Neural cell (in vitro differentiated cells): ENCODE measurements at regions not wholly inside any gene's neighbourhood (a gene's known extent, or its start where the extent isn't known, plus 50 kb on each side); places are given as distances from the start of the nearest gene placed in this dataset.

ENCODE experiments used
- H2AFZ ChIP-seq: fragments of 200-600, 300-800 bp; sonication (generic), shearing (Covaris generic); 2 replicates; pipeline ENCODE4 v1.6.0; 2014; ENCODE audit warnings: low read depth, mild to moderate bottlenecking, antibody characterized with exemption, low read length, moderate library complexity
- H3F3A ChIP-seq: fragments of 200-600 bp; shearing (Covaris generic); 2 replicates; pipeline ENCODE4 v1.6.1; 2016; ENCODE audit warnings: mild to moderate bottlenecking, moderate library complexity, mixed read lengths, antibody characterized with exemption, low read length; ENCODE audit not compliant: insufficient read depth, poor library complexity, severe bottlenecking
- H3K27ac ChIP-seq: fragments of 200-600, 300-800 bp; sonication (generic), shearing (Covaris generic); 2 replicates; pipeline ENCODE4 v1.5.1; 2014; ENCODE audit warnings: mild to moderate bottlenecking, low read length, moderate library complexity
- H3K27me3 ChIP-seq: fragments of 300-800, 200-600 bp; sonication (generic), shearing (Covaris generic); 2 replicates; pipeline ENCODE4 v1.6.0; 2014; ENCODE audit warnings: mild to moderate bottlenecking, low read depth, low read length, moderate library complexity; ENCODE audit not compliant: insufficient read depth
- H3K36me3 ChIP-seq: fragments of 300-800, 200-600 bp; sonication (generic), shearing (Covaris generic); 2 replicates; pipeline ENCODE4 v1.5.1; 2014; ENCODE audit warnings: mild to moderate bottlenecking, antibody characterized with exemption, low read length, moderate library complexity; ENCODE audit not compliant: insufficient read depth
- H3K4me2 ChIP-seq: fragments of 300-800, 200-600 bp; sonication (generic), shearing (Covaris generic); 2 replicates; pipeline ENCODE4 v1.6.0; 2014; ENCODE audit warnings: mild to moderate bottlenecking, low read length
- H3K4me3 ChIP-seq: fragments of 300-800, 200-600 bp; sonication (generic), shearing (Covaris generic); 2 replicates; pipeline ENCODE4 v1.5.1; 2014; ENCODE audit warnings: mild to moderate bottlenecking, low read length, moderate library complexity
- H3K79me2 ChIP-seq: fragments of 200-600 bp; shearing (Covaris generic); replicated peaks from 2 replicates; pipeline ENCODE4 v1.6.0; 2014; ENCODE audit warnings: mild to moderate bottlenecking, low read length, moderate library complexity; ENCODE audit not compliant: insufficient read depth
- H3K9ac ChIP-seq: fragments of 300-800, 200-600 bp; sonication (generic), shearing (Covaris generic); 2 replicates; pipeline ENCODE4 v1.6.1; 2016; ENCODE audit warnings: mild to moderate bottlenecking, low read length, mixed read lengths
- H3K9me2 ChIP-seq: fragments of 200-600 bp; shearing (Covaris generic); 2 replicates; pipeline ENCODE4 v1.6.1; 2016; ENCODE audit warnings: mild to moderate bottlenecking, low read length, mixed read lengths; ENCODE audit not compliant: insufficient read depth
- H3K9me3 ChIP-seq: fragments of 200-600, 300-800 bp; sonication (generic), shearing (Covaris generic); 2 replicates; pipeline ENCODE4 v1.6.1; 2016; ENCODE audit warnings: mild to moderate bottlenecking, mixed run types, low read length, moderate library complexity, mixed read lengths
- H4K20me1 ChIP-seq: fragments of 200-600 bp; shearing (Covaris generic); 2 replicates; pipeline ENCODE4 v1.6.1; 2016; ENCODE audit warnings: mild to moderate bottlenecking, mixed run types; ENCODE audit not compliant: insufficient read depth
- EP300 ChIP-seq: fragments of 450-650 bp; conservative IDR thresholded peaks from 2 replicates; pipeline ENCODE4 v1.6.1; 2014; ENCODE audit warnings: antibody characterized with exemption, mild to moderate bottlenecking, moderate library complexity; ENCODE audit not compliant: poor library complexity, severe bottlenecking
- EZH2 ChIP-seq: fragments of 200-600, 300-800 bp; shearing (Covaris generic), sonication (generic); IDR thresholded peaks from 2 replicates; pipeline ENCODE4 v1.6.1; 2014; ENCODE audit warnings: antibody characterized with exemption, low read length, borderline replicate concordance, mild to moderate bottlenecking; ENCODE audit not compliant: insufficient read depth, poor library complexity, severe bottlenecking
- MXI1 ChIP-seq: fragments of 450-650 bp; conservative IDR thresholded peaks from 2 replicates; pipeline ENCODE4 v1.6.1; 2014; ENCODE audit warnings: antibody characterized with exemption, mild to moderate bottlenecking; ENCODE audit not compliant: poor library complexity, severe bottlenecking
- POLR2AphosphoS5 ChIP-seq: IDR thresholded peaks from 2 replicates; pipeline ENCODE4 v1.6.1; 2012
- RAD21 ChIP-seq: fragments of 450-650 bp; conservative IDR thresholded peaks from 2 replicates; pipeline ENCODE4 v1.6.1; 2014; ENCODE audit warnings: antibody characterized with exemption, mild to moderate bottlenecking, moderate library complexity
- SMC3 ChIP-seq: fragments of 450-650 bp; conservative IDR thresholded peaks from 2 replicates; pipeline ENCODE4 v1.6.1; 2014; ENCODE audit warnings: antibody characterized with exemption, mild to moderate bottlenecking, moderate library complexity; ENCODE audit not compliant: poor library complexity
- TAF1 ChIP-seq: IDR thresholded peaks from 2 replicates; pipeline ENCODE4 v1.6.1; 2012; ENCODE audit warnings: low read depth
- TF ChIP-seq, protein P1 (sequence below): IDR thresholded peaks from 2 replicates; pipeline ENCODE4 v1.6.1; 2012; ENCODE audit warnings: borderline replicate concordance
- TF ChIP-seq, protein P2 (sequence below): fragments of 450-650 bp; IDR thresholded peaks from 2 replicates; pipeline ENCODE4 v1.5.1; 2014; ENCODE audit warnings: antibody characterized with exemption, mild to moderate bottlenecking, moderate library complexity; ENCODE audit not compliant: poor library complexity, severe bottlenecking

DNA sequence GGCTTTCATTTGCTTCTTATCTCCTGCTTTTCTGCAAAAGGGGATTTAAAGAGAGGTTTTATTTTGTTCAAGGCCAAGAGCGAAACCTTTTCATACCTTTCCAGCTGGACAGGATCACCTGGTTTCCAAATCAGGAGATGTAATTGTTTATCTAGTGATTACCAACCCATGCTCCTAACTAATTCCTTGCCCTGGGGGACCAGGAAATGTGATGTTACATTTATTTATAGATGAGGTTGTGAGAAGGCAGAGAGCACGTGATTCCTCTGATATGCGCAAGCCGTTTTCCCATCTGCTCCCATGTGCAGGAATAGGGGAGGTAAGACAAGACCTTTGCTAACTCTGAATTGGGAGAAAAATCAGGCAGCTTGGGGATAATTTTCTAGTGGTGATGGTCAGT, 507.2 kb upstream of the LARGE1 start:
- Histone ChIP-seq H3K9me3 (no peaks in the 10 kb centered on the region), H3K9me2 (no peaks in the 10 kb centered on the region), H3K27me3 (no peaks in the 10 kb centered on the region), H4K20me1 (no peaks in the 10 kb centered on the region), H3F3A (no peaks in the 10 kb centered on the region), H3K9ac (no peak overlapping the region), H3K4me3 (no peak overlapping the region), H3K79me2 (no peaks in the 10 kb centered on the region), H3K36me3 (no peaks in the 10 kb centered on the region), H3K4me2 (no peak overlapping the region), H3K27ac (no peak overlapping the region), H2AFZ (no peak overlapping the region)
- TF ChIP-seq, protein P1, sequence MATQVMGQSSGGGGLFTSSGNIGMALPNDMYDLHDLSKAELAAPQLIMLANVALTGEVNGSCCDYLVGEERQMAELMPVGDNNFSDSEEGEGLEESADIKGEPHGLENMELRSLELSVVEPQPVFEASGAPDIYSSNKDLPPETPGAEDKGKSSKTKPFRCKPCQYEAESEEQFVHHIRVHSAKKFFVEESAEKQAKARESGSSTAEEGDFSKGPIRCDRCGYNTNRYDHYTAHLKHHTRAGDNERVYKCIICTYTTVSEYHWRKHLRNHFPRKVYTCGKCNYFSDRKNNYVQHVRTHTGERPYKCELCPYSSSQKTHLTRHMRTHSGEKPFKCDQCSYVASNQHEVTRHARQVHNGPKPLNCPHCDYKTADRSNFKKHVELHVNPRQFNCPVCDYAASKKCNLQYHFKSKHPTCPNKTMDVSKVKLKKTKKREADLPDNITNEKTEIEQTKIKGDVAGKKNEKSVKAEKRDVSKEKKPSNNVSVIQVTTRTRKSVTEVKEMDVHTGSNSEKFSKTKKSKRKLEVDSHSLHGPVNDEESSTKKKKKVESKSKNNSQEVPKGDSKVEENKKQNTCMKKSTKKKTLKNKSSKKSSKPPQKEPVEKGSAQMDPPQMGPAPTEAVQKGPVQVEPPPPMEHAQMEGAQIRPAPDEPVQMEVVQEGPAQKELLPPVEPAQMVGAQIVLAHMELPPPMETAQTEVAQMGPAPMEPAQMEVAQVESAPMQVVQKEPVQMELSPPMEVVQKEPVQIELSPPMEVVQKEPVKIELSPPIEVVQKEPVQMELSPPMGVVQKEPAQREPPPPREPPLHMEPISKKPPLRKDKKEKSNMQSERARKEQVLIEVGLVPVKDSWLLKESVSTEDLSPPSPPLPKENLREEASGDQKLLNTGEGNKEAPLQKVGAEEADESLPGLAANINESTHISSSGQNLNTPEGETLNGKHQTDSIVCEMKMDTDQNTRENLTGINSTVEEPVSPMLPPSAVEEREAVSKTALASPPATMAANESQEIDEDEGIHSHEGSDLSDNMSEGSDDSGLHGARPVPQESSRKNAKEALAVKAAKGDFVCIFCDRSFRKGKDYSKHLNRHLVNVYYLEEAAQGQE, result no peak
- TF ChIP-seq SMC3 (no peak), MXI1 (no peak), EZH2 (no peak)

DNA sequence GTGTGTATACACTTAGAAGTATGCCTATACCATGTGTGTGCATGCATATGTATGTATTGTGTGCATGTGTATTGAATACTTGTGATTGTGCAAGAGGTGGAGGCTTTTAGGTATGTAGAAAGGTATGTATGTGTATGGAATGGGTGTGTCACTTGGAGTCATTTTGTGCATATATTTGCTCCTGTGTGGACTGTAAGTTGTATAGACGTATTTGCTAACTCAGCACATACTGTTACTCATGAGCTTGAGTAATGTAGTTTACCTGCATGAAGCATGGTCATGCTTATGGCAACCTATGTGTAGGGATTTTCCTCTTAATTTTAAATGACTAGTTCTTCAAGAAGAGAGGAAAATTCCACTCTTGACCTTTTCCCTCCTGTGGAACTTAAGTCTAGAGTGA, 507.6 kb upstream of the LARGE1 start:
- TF ChIP-seq TAF1, result no peak
- TF ChIP-seq EZH2, result no peak
- no peak for TF ChIP-seq MXI1
- TF ChIP-seq, protein P1, result no peak
- no peak for TF ChIP-seq EP300
- TF ChIP-seq, protein P2, sequence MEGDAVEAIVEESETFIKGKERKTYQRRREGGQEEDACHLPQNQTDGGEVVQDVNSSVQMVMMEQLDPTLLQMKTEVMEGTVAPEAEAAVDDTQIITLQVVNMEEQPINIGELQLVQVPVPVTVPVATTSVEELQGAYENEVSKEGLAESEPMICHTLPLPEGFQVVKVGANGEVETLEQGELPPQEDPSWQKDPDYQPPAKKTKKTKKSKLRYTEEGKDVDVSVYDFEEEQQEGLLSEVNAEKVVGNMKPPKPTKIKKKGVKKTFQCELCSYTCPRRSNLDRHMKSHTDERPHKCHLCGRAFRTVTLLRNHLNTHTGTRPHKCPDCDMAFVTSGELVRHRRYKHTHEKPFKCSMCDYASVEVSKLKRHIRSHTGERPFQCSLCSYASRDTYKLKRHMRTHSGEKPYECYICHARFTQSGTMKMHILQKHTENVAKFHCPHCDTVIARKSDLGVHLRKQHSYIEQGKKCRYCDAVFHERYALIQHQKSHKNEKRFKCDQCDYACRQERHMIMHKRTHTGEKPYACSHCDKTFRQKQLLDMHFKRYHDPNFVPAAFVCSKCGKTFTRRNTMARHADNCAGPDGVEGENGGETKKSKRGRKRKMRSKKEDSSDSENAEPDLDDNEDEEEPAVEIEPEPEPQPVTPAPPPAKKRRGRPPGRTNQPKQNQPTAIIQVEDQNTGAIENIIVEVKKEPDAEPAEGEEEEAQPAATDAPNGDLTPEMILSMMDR, result no peak
- no peak for TF ChIP-seq RAD21
- no peak for TF ChIP-seq POLR2AphosphoS5
- TF ChIP-seq SMC3, result no peak
- no peak overlapping the region for H2AFZ ChIP-seq
- no peaks in the 10 kb centered on the region for H3K27me3 ChIP-seq
- no peak overlapping the region for H3K4me2 ChIP-seq
- H4K20me1 ChIP-seq, result no peaks in the 10 kb centered on the region
- H3K36me3 ChIP-seq, result no peaks in the 10 kb centered on the region
- no peak overlapping the region for H3K27ac ChIP-seq
- no peaks in the 10 kb centered on the region for H3K79me2 ChIP-seq
- H3K4me3 ChIP-seq, result no peak overlapping the region
- H3K9me2 ChIP-seq, result no peaks in the 10 kb centered on the region
- no peaks in the 10 kb centered on the region for H3K9me3 ChIP-seq
- H3F3A ChIP-seq, result no peaks in the 10 kb centered on the region
- no peak overlapping the region for H3K9ac ChIP-seq
